ENCODE measurements at regions not wholly inside any gene's neighbourhood (a gene's known extent, or its start where the extent isn't known, plus 50 kb on each side); places are given as distances from the start of the nearest gene placed in this dataset.

- no peak for DNase-seq (ENCODE audit: low spot score)
Measured at GRCh38 chr1:195951313-195951712, 656.9 kb downstream of the KCNT2 start.

GRCh38 chr1:195948123-195948895 is 659.9 kb downstream of the KCNT2 start:
- no peak for DNase-seq (ENCODE audit: low spot score)
- intact Hi-C loops (cut with DNase I) = no loop called here

More at GRCh38 chr1:195951313-195951712, 656.9 kb downstream of the KCNT2 start:
- intact Hi-C loops (cut with DNase I) = no loop called here

- intact Hi-C loops (cut with DNase I) = no loop called here
- no peak for DNase-seq (ENCODE audit: low spot score)
Measured at GRCh38 chr1:195946500-195946899, 661.7 kb downstream of the KCNT2 start.

GRCh38 chr1:195941795-195942194 is 666.4 kb downstream of the KCNT2 start:
- no peak for DNase-seq (ENCODE audit: low spot score)
- intact Hi-C loops (cut with DNase I) = no loop called here

- intact Hi-C loops (cut with DNase I) = no loop called here
- DNase-seq (ENCODE audit: low spot score) = no peak
Measured at GRCh38 chr1:195941314-195941713, 666.9 kb downstream of the KCNT2 start.

- DNase-seq (ENCODE audit: low spot score) = no peak
- intact Hi-C loops (cut with DNase I) = no loop called here
Measured at GRCh38 chr1:195939844-195940243, 668.4 kb downstream of the KCNT2 start.

- intact Hi-C loops (cut with DNase I) = no loop called here
- no peak for DNase-seq (ENCODE audit: low spot score)
Measured at GRCh38 chr1:195934817-195935553, 673.3 kb downstream of the KCNT2 start.

GRCh38 chr1:195933835-195934234 is 674.4 kb downstream of the KCNT2 start:
- intact Hi-C loops (cut with DNase I) = no loop called here
- no peak for DNase-seq (ENCODE audit: low spot score)

GRCh38 chr1:195915826-195916225 is 692.4 kb downstream of the KCNT2 start:
- no peak for DNase-seq (ENCODE audit: low spot score)
- intact Hi-C loops (cut with DNase I) = no loop called here

GRCh38 chr1:195909061-195909460 is 699.2 kb downstream of the KCNT2 start:
- intact Hi-C loops (cut with DNase I) = no loop called here
- no peak for DNase-seq (ENCODE audit: low spot score)

- DNase-seq (ENCODE audit: low spot score) = no peak
- intact Hi-C loops (cut with DNase I) = no loop called here
Measured at GRCh38 chr1:195908121-195908520, 700.1 kb downstream of the KCNT2 start.

GRCh38 chr1:195903203-195903602 is 705.0 kb downstream of the KCNT2 start:
- intact Hi-C loops (cut with DNase I) = no loop called here
- no peak for DNase-seq (ENCODE audit: low spot score)

- DNase-seq (ENCODE audit: low spot score) = no peak
- intact Hi-C loops (cut with DNase I) = no loop called here
Measured at GRCh38 chr1:195902779-195903178, 705.5 kb downstream of the KCNT2 start.

- intact Hi-C loops (cut with DNase I) = no loop called here
- no peak for DNase-seq (ENCODE audit: low spot score)
Measured at GRCh38 chr1:195899762-195900352, 708.4 kb downstream of the KCNT2 start.

GRCh38 chr1:195898924-195899323 is 709.3 kb downstream of the KCNT2 start:
- DNase-seq (ENCODE audit: low spot score) = no peak
- intact Hi-C loops (cut with DNase I) = no loop called here

GRCh38 chr1:195898373-195898772 is 709.9 kb downstream of the KCNT2 start:
- intact Hi-C loops (cut with DNase I) = no loop called here
- DNase-seq (ENCODE audit: low spot score) = no peak

- DNase-seq (ENCODE audit: low spot score) = no peak
- intact Hi-C loops (cut with DNase I) = no loop called here
Measured at GRCh38 chr1:195897076-195897475, 711.2 kb downstream of the KCNT2 start.

GRCh38 chr1:195894411-195894810 is 713.8 kb downstream of the KCNT2 start:
- intact Hi-C loops (cut with DNase I) = no loop called here
- no peak for DNase-seq (ENCODE audit: low spot score)

- intact Hi-C loops (cut with DNase I) = no loop called here
Measured at GRCh38 chr1:195886000-195886399, 722.2 kb downstream of the KCNT2 start.

GRCh38 chr1:195878478-195878877 is 729.8 kb downstream of the KCNT2 start:
- no peak for DNase-seq (ENCODE audit: low spot score)

More at GRCh38 chr1:195886000-195886399, 722.2 kb downstream of the KCNT2 start:
- no peak for DNase-seq (ENCODE audit: low spot score)

GRCh38 chr1:195876792-195877191 is 731.4 kb downstream of the KCNT2 start:
- DNase-seq (ENCODE audit: low spot score) = no peak
- intact Hi-C loops (cut with DNase I) = no loop called here

More at GRCh38 chr1:195878478-195878877, 729.8 kb downstream of the KCNT2 start:
- intact Hi-C loops (cut with DNase I) = no loop called here
